ENCODE measurements at regions not wholly inside any gene's neighbourhood (a gene's known extent, or its start where the extent isn't known, plus 50 kb on each side); places are given as distances from the start of the nearest gene placed in this dataset.

DNA sequence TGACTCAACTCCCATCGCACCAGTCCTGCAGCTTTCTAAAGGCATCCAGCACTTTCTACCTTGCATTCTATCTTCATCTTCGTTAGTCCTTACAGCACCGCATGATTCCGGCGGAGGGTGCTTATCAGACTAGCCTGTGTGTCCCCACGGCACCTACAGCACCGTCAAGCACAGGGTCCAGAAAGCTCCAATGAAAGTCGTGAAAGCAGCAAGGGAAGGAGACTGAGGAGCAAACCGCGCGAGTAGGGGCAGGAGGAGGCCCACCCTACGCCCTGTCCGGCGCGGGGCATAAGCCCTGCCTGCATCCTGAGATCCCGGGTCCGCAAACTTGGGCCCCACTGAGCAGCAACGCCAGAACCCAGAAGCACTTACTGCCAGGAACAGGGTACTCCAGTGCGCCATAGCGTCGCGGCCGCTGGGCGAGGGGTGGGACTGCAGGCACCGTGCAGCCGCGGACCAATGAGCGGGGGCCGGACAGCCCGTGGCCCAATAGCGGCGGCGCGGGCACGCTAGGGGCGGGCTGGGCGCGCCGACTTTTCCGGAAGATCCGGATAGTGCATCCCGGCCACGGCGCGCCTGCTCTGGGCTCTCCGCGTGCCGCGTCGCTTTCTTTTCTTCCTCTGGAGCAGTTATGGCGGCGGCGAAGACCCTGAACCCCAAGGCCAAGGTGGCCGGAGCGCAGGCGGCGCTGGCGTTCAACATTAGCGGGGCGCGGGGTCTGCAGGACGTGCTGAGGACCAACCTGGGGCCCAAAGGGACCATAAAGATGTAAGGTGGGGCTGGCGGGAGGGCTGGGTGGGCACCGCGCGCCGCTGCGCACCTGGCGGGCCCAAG lies 122.1 kb upstream of the VKORC1L1 start (continued):
- peak; percentile 50; the same call in 1 of the 2 replicates for TF ChIP-seq ARNT2 (CRISPR knock-in tag; IDR thresholded peaks at IDR 0.05; ENCODE audit: low read depth)
- TF ChIP-seq, protein P1, sequence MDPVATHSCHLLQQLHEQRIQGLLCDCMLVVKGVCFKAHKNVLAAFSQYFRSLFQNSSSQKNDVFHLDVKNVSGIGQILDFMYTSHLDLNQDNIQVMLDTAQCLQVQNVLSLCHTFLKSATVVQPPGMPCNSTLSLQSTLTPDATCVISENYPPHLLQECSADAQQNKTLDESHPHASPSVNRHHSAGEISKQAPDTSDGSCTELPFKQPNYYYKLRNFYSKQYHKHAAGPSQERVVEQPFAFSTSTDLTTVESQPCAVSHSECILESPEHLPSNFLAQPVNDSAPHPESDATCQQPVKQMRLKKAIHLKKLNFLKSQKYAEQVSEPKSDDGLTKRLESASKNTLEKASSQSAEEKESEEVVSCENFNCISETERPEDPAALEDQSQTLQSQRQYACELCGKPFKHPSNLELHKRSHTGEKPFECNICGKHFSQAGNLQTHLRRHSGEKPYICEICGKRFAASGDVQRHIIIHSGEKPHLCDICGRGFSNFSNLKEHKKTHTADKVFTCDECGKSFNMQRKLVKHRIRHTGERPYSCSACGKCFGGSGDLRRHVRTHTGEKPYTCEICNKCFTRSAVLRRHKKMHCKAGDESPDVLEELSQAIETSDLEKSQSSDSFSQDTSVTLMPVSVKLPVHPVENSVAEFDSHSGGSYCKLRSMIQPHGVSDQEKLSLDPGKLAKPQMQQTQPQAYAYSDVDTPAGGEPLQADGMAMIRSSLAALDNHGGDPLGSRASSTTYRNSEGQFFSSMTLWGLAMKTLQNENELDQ (CRISPR knock-in tag; IDR thresholded peaks at IDR 0.05; ENCODE audit: borderline replicate concordance), result no peak
- no peak for TF ChIP-seq MLLT10 (CRISPR knock-in tag; IDR thresholded peaks at IDR 0.05)
- TF ChIP-seq, protein P2, sequence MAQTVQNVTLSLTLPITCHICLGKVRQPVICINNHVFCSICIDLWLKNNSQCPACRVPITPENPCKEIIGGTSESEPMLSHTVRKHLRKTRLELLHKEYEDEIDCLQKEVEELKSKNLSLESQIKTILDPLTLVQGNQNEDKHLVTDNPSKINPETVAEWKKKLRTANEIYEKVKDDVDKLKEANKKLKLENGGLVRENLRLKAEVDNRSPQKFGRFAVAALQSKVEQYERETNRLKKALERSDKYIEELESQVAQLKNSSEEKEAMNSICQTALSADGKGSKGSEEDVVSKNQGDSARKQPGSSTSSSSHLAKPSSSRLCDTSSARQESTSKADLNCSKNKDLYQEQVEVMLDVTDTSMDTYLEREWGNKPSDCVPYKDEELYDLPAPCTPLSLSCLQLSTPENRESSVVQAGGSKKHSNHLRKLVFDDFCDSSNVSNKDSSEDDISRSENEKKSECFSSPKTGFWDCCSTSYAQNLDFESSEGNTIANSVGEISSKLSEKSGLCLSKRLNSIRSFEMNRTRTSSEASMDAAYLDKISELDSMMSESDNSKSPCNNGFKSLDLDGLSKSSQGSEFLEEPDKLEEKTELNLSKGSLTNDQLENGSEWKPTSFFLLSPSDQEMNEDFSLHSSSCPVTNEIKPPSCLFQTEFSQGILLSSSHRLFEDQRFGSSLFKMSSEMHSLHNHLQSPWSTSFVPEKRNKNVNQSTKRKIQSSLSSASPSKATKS (CRISPR knock-in tag; IDR thresholded peaks at IDR 0.05), result no peak
- 0 out of 2 replicates have a peak, but pooled peaks have one; percentile 36 for TF ChIP-seq CBFB (CRISPR knock-in tag; IDR thresholded peaks at IDR 0.05)
- peak; percentile 87 for TF ChIP-seq KDM5B (CRISPR knock-in tag; IDR thresholded peaks at IDR 0.05; ENCODE audit: borderline replicate concordance)
- TF ChIP-seq, protein P3, sequence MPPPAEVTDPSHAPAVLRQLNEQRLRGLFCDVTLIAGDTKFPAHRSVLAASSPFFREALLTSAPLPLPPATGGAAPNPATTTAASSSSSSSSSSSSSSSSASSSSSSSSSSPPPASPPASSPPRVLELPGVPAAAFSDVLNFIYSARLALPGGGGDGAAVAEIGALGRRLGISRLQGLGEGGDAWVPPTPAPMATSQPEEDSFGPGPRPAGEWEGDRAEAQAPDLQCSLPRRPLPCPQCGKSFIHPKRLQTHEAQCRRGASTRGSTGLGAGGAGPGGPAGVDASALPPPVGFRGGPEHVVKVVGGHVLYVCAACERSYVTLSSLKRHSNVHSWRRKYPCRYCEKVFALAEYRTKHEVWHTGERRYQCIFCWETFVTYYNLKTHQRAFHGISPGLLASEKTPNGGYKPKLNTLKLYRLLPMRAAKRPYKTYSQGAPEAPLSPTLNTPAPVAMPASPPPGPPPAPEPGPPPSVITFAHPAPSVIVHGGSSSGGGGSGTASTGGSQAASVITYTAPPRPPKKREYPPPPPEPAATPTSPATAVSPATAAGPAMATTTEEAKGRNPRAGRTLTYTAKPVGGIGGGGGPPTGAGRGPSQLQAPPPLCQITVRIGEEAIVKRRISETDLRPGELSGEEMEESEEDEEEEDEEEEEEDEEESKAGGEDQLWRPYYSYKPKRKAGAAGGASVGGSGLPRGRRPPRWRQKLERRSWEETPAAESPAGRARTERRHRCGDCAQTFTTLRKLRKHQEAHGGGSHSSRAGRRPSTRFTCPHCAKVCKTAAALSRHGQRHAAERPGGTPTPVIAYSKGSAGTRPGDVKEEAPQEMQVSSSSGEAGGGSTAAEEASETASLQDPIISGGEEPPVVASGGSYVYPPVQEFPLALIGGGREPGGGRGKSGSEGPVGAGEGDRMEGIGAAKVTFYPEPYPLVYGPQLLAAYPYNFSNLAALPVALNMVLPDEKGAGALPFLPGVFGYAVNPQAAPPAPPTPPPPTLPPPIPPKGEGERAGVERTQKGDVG (CRISPR knock-in tag; IDR thresholded peaks at IDR 0.05; ENCODE audit: borderline replicate concordance), result no peak
- no peak for TF ChIP-seq NKX3-1 (CRISPR knock-in tag; IDR thresholded peaks at IDR 0.05)
- TF ChIP-seq, protein P4, sequence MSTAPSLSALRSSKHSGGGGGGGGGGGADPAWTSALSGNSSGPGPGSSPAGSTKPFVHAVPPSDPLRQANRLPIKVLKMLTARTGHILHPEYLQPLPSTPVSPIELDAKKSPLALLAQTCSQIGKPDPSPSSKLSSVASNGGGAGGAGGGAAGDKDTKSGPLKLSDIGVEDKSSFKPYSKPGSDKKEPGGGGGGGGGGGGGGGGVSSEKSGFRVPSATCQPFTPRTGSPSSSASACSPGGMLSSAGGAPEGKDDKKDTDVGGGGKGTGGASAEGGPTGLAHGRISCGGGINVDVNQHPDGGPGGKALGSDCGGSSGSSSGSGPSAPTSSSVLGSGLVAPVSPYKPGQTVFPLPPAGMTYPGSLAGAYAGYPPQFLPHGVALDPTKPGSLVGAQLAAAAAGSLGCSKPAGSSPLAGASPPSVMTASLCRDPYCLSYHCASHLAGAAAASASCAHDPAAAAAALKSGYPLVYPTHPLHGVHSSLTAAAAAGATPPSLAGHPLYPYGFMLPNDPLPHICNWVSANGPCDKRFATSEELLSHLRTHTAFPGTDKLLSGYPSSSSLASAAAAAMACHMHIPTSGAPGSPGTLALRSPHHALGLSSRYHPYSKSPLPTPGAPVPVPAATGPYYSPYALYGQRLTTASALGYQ (CRISPR knock-in tag; IDR thresholded peaks at IDR 0.05), result no peak; the same call in 1 of the 2 replicates
- TF ChIP-seq, protein P5, sequence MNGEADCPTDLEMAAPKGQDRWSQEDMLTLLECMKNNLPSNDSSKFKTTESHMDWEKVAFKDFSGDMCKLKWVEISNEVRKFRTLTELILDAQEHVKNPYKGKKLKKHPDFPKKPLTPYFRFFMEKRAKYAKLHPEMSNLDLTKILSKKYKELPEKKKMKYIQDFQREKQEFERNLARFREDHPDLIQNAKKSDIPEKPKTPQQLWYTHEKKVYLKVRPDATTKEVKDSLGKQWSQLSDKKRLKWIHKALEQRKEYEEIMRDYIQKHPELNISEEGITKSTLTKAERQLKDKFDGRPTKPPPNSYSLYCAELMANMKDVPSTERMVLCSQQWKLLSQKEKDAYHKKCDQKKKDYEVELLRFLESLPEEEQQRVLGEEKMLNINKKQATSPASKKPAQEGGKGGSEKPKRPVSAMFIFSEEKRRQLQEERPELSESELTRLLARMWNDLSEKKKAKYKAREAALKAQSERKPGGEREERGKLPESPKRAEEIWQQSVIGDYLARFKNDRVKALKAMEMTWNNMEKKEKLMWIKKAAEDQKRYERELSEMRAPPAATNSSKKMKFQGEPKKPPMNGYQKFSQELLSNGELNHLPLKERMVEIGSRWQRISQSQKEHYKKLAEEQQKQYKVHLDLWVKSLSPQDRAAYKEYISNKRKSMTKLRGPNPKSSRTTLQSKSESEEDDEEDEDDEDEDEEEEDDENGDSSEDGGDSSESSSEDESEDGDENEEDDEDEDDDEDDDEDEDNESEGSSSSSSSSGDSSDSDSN (CRISPR knock-in tag; IDR thresholded peaks at IDR 0.05), result peak; percentile 55; the same call in 1 of the 2 replicates
- TF ChIP-seq ZNF101 (CRISPR knock-in tag; IDR thresholded peaks at IDR 0.05; ENCODE audit: borderline replicate concordance, low read depth), result no peak
- peak; percentile 87 for TF ChIP-seq AGO2 (optimal IDR thresholded peaks at IDR 0.05; ENCODE audit: low read depth, low read length)
- TF ChIP-seq HDAC1 (CRISPR knock-in tag; IDR thresholded peaks at IDR 0.05), result peak; percentile 21; the same call in 1 of the 2 replicates
